ENCODE measurements at regions not wholly inside any gene's neighbourhood (a gene's known extent, or its start where the extent isn't known, plus 50 kb on each side); places are given as distances from the start of the nearest gene placed in this dataset.

- no peak for DNase-seq
- no peak overlapping the region for H3K9ac ChIP-seq (ENCODE audit: low read length)
- ChIA-PET CTCF (no interaction called here), POLR2A (no interaction called here)
- no peak overlapping the region for H3K27ac ChIP-seq (ENCODE audit: low read length in 2 of 2)
- no peaks in the 10 kb centered on the region for H3K27me3 Mint-ChIP-seq
- no peak for ATAC-seq (ENCODE audit: low read depth)
- H3K79me2 ChIP-seq (ENCODE audit: control insufficient read depth, insufficient read depth, low read length) = no peaks in the 10 kb centered on the region
- no peaks in the 10 kb centered on the region for H3K36me3 ChIP-seq (replicated peaks in 1 of 2; ENCODE audit: control extremely low read depth in 1 of 2, control insufficient read depth in 1 of 2, extremely low read depth in 1 of 2, insufficient read depth in 2 of 2, low read length in 1 of 2)
- no peaks in the 10 kb centered on the region for H3K27me3 ChIP-seq (replicated peaks in 1 of 4; ENCODE audit: control extremely low read depth in 1 of 4, control insufficient read depth in 3 of 4, insufficient read depth in 4 of 4, low read length in 3 of 4)
- H4K20me1 ChIP-seq (ENCODE audit: control insufficient read depth, insufficient read depth, low read length, poor library complexity, severe bottlenecking) = no peaks in the 10 kb centered on the region
- H3K27ac Mint-ChIP-seq = no peak overlapping the region
- WGBS (ENCODE audit: insufficient coverage) = no CpG with 5 or more reads among the region's 1 CpG
- H3K4me1 Mint-ChIP-seq = no peaks in the 10 kb centered on the region
- no peaks in the 10 kb centered on the region for H3K9me3 Mint-ChIP-seq (ENCODE audit: insufficient read depth)
- no peak overlapping the region for H2AFZ ChIP-seq (ENCODE audit: insufficient read depth, low read depth, low read length, poor library complexity, severe bottlenecking)
- no peak overlapping the region for H3K4me2 ChIP-seq (replicated peaks; ENCODE audit: low read depth, low read length, poor library complexity, severe bottlenecking)
- H3K4me3 Mint-ChIP-seq = no peak overlapping the region
- TF ChIP-seq CTCF (IDR thresholded peaks at IDR 0.05) = no peak
- no peak for TF ChIP-seq EZH2 (IDR thresholded peaks at IDR 0.05; ENCODE audit: borderline replicate concordance, insufficient read depth, low read depth, low read length, poor library complexity, severe bottlenecking)
- no peak overlapping the region for H3K4me3 ChIP-seq (ENCODE audit: control extremely low read depth in 1 of 5, extremely low read depth in 1 of 5, insufficient read depth in 1 of 5, low read depth in 2 of 5, low read length in 4 of 5)
- no peaks in the 10 kb centered on the region for H3K4me1 ChIP-seq (ENCODE audit: control insufficient read depth in 2 of 2, insufficient read depth in 2 of 2, low read length in 2 of 2)
- intact Hi-C loops (cut with micrococcal nuclease) = no loop called here
- no peaks in the 10 kb centered on the region for H3K9me3 ChIP-seq (ENCODE audit: control extremely low read depth in 1 of 3, control insufficient read depth in 2 of 3, insufficient read depth in 1 of 3, low read length in 2 of 3)
Measured at GRCh38 chrX:121987163-121987562, 939.8 kb downstream of the GLUD2 start.

DNA sequence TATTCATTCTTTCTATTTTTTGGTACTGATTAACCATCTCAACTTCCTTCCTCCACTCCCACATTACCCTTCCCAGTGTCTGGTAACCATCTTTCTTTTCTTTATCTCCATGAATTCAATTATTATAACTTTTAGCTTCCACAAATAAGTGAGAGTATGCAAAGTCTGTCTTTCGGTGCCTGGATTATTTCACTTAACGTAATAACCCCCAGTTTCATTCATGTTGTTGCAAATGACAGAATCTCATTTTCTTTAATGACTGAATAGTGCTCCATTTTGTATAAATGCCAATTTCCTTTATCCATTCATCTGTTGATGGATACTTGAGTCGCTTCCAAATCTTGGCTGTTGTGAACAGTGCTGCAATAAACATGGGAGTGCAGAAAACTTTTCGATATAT lies 940.4 kb downstream of the GLUD2 start:
- WGBS (ENCODE audit: insufficient coverage) = no CpG with 5 or more reads among the region's 4 CpGs
- POLR2A ChIA-PET = no interaction called here

More for the DNA sequence above, 940.4 kb downstream of the GLUD2 start:
- Histone ChIP-seq H3K27me3 (replicated peaks in 1 of 4; ENCODE audit: control extremely low read depth in 1 of 4, control insufficient read depth in 3 of 4, insufficient read depth in 4 of 4, low read length in 3 of 4) (no peaks in the 10 kb centered on the region), H4K20me1 (ENCODE audit: control insufficient read depth, insufficient read depth, low read length, poor library complexity, severe bottlenecking) (no peaks in the 10 kb centered on the region), H3K79me2 (ENCODE audit: control insufficient read depth, insufficient read depth, low read length) (no peaks in the 10 kb centered on the region), H2AFZ (ENCODE audit: insufficient read depth, low read depth, low read length, poor library complexity, severe bottlenecking) (no peak overlapping the region), H3K9ac (ENCODE audit: low read length) (no peak overlapping the region), H3K4me3 (ENCODE audit: control extremely low read depth in 1 of 5, extremely low read depth in 1 of 5, insufficient read depth in 1 of 5, low read depth in 2 of 5, low read length in 4 of 5) (no peak overlapping the region), H3K4me2 (replicated peaks; ENCODE audit: low read depth, low read length, poor library complexity, severe bottlenecking) (no peak overlapping the region), H3K36me3 (replicated peaks in 1 of 2; ENCODE audit: control extremely low read depth in 1 of 2, control insufficient read depth in 1 of 2, extremely low read depth in 1 of 2, insufficient read depth in 2 of 2, low read length in 1 of 2) (no peaks in the 10 kb centered on the region), H3K27ac (ENCODE audit: low read length in 2 of 2) (no peak overlapping the region), H3K9me3 (ENCODE audit: control extremely low read depth in 1 of 3, control insufficient read depth in 2 of 3, insufficient read depth in 1 of 3, low read length in 2 of 3) (no peaks in the 10 kb centered on the region), H3K4me1 (ENCODE audit: control insufficient read depth in 2 of 2, insufficient read depth in 2 of 2, low read length in 2 of 2) (no peaks in the 10 kb centered on the region)
- Mint-ChIP-seq H3K27ac (no peak overlapping the region), H3K27me3 (no peaks in the 10 kb centered on the region), H3K4me1 (no peaks in the 10 kb centered on the region), H3K4me3 (no peak overlapping the region), H3K9me3 (ENCODE audit: insufficient read depth) (no peaks in the 10 kb centered on the region)
- CTCF ChIA-PET = no interaction called here
- no peak for ATAC-seq (ENCODE audit: low read depth)
- TF ChIP-seq EZH2 (IDR thresholded peaks at IDR 0.05; ENCODE audit: borderline replicate concordance, insufficient read depth, low read depth, low read length, poor library complexity, severe bottlenecking) (no peak), CTCF (IDR thresholded peaks at IDR 0.05) (no peak)
- intact Hi-C loops (cut with micrococcal nuclease) = no loop called here
- DNase-seq = no peak

Data from B cell (primary cell).